ENCODE measurements at regions not wholly inside any gene's neighbourhood (a gene's known extent, or its start where the extent isn't known, plus 50 kb on each side); places are given as distances from the start of the nearest gene placed in this dataset.

GRCh38 chr18:6621437-6621836 is 108.1 kb upstream of the ARHGAP28 start:
- TF ChIP-seq YY1 (IDR thresholded peaks at IDR 0.05; ENCODE audit: insufficient read depth, insufficient read length): no peak
- no peak for TF ChIP-seq SUZ12 (IDR thresholded peaks at IDR 0.05; ENCODE audit: extremely low read depth, insufficient read depth, insufficient read length)

All from NT2/D1 (cell line).